Calu3 (cell line): ENCODE measurements at regions not wholly inside any gene's neighbourhood (a gene's known extent, or its start where the extent isn't known, plus 50 kb on each side); places are given as distances from the start of the nearest gene placed in this dataset.

ENCODE experiments used
- BruUV-seq: library from RNA; stranded (reverse); fragments of 400-500 nt; replicated peaks from 2 replicates; lab custom pipeline; 2021; lab: Mats Ljungman, UMichigan
- CTCF ChIA-PET: fragments of 300-600 bp; sonication (Branson Sonifier 250); formaldehyde crosslinking; loops from one replicate; lab custom pipeline; 2022; ENCODE audit warnings: antibody characterized with exemption; lab: Charles Lee
- DNase-seq: peaks from one replicate; pipeline ENCODE4 v3.0.0; 2022
- H3K27ac Mint-ChIP-seq: one replicate; pipeline ENCODE4 v1.8.0; 2022; ENCODE audit warnings: mixed read lengths; ENCODE audit not compliant: unreplicated experiment
- H3K27me3 Mint-ChIP-seq: one replicate; pipeline ENCODE4 v1.8.0; 2022; ENCODE audit warnings: mixed read lengths; ENCODE audit not compliant: unreplicated experiment
- H3K36me3 Mint-ChIP-seq: one replicate; pipeline ENCODE4 v1.8.0; 2022; ENCODE audit warnings: mild to moderate bottlenecking, moderate library complexity, mixed read lengths; ENCODE audit not compliant: insufficient read depth, unreplicated experiment
- H3K4me1 Mint-ChIP-seq: one replicate; pipeline ENCODE4 v1.8.0; 2022; ENCODE audit warnings: mild to moderate bottlenecking, low read depth, mixed read lengths; ENCODE audit not compliant: unreplicated experiment
- H3K4me3 Mint-ChIP-seq: one replicate; pipeline ENCODE4 v1.8.0; 2022; ENCODE audit warnings: mild to moderate bottlenecking, low read depth, moderate library complexity, mixed read lengths; ENCODE audit not compliant: unreplicated experiment
- H3K9me3 Mint-ChIP-seq: one replicate; pipeline ENCODE4 v1.8.0; 2022; ENCODE audit warnings: low read depth, mixed read lengths; ENCODE audit not compliant: unreplicated experiment
- intact Hi-C: fragments of 100-400 bp; cut with micrococcal nuclease; formaldehyde crosslinking; loops from one replicate; pipeline ENCODE4 v1.10.0; 2022; ENCODE audit not compliant: unreplicated experiment
- TF ChIP-seq, protein P1 (sequence below): fragments of 200-600 bp; IDR thresholded peaks from one replicate; pipeline ENCODE4 v1.8.0; 2022; ENCODE audit warnings: antibody characterized with exemption; ENCODE audit not compliant: unreplicated experiment

DNA sequence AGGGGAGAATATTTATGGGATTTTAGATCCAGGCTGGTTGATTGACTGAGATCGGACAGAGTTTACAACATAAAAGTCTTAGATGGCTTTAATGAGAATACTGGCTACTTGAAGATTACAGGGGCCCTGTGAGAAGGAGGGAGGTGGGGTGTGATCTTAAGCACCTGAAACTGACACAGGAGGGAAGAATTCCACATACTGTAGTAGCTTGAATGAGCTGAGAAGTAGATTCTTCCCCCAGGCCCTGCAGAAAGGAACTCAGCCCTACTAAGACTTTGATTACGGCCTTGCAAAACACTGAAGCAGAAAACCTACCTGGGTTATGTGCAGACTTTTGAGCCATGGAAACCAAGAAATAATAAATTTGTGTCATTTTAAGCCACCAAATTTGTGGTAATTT lies 1062.9 kb upstream of the GYPC start:
- CTCF ChIA-PET = no interaction called here
- no peaks in the 10 kb centered on the region for H3K27me3 Mint-ChIP-seq
- H3K4me1 Mint-ChIP-seq = no peaks in the 10 kb centered on the region

DNA sequence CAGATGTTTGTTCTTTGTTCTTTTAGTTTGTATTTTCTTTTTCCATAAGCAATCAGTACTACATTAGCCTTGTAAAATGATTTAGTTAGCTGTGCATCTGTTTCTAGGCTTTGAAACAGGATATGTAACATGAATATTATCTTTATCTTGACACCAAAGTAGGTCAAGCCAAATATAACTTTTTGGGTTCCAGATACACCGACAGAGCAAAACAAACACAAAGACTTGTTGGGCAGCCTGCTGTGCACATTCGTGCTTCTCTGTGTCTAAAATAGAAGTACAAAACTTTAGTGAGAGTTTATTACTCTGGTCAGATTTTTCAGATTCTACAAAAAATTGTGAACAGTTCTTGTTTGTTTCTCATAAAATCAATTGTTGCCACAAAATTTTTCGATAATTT lies 1059.3 kb upstream of the GYPC start:
- TF ChIP-seq, protein P1, sequence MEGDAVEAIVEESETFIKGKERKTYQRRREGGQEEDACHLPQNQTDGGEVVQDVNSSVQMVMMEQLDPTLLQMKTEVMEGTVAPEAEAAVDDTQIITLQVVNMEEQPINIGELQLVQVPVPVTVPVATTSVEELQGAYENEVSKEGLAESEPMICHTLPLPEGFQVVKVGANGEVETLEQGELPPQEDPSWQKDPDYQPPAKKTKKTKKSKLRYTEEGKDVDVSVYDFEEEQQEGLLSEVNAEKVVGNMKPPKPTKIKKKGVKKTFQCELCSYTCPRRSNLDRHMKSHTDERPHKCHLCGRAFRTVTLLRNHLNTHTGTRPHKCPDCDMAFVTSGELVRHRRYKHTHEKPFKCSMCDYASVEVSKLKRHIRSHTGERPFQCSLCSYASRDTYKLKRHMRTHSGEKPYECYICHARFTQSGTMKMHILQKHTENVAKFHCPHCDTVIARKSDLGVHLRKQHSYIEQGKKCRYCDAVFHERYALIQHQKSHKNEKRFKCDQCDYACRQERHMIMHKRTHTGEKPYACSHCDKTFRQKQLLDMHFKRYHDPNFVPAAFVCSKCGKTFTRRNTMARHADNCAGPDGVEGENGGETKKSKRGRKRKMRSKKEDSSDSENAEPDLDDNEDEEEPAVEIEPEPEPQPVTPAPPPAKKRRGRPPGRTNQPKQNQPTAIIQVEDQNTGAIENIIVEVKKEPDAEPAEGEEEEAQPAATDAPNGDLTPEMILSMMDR = no peak
- Mint-ChIP-seq H3K4me3 (no peak overlapping the region), H3K4me1 (no peaks in the 10 kb centered on the region), H3K9me3 (peaks cover 8% of the 10 kb centered on the region), H3K36me3 (no peaks in the 10 kb centered on the region), H3K27me3 (no peaks in the 10 kb centered on the region), H3K27ac (no peak overlapping the region)
- BruUV-seq = no TSS peak
- intact Hi-C loops = no loop called here
- CTCF ChIA-PET = no interaction called here
- DNase-seq = no peak

More for the DNA sequence above, 1062.9 kb upstream of the GYPC start:
- TF ChIP-seq, protein P1 = no peak
- Mint-ChIP-seq H3K9me3 (peaks cover 11% of the 10 kb centered on the region), H3K27ac (no peak overlapping the region), H3K36me3 (no peaks in the 10 kb centered on the region), H3K4me3 (no peak overlapping the region)
- BruUV-seq = no TSS peak
- intact Hi-C loops = no loop called here
- no peak for DNase-seq

- DNase-seq = no peak
- TF ChIP-seq, protein P1 = no peak
- no peaks in the 10 kb centered on the region for H3K36me3 Mint-ChIP-seq
- H3K4me3 Mint-ChIP-seq = no peak overlapping the region
- CTCF ChIA-PET = no interaction called here
- intact Hi-C loops = no loop called here
- H3K4me1 Mint-ChIP-seq = no peaks in the 10 kb centered on the region
- H3K9me3 Mint-ChIP-seq = peaks cover 9% of the 10 kb centered on the region
- H3K27ac Mint-ChIP-seq = no peak overlapping the region
- BruUV-seq = no TSS peak
- no peaks in the 10 kb centered on the region for H3K27me3 Mint-ChIP-seq
Measured at GRCh38 chr2:125615438-125615837, 1040.5 kb upstream of the GYPC start.

- TF ChIP-seq, protein P1 = no peak
- no peak overlapping the region for H3K27ac Mint-ChIP-seq
- no peaks in the 10 kb centered on the region for H3K4me1 Mint-ChIP-seq
- DNase-seq = no peak
- BruUV-seq = no TSS peak
- CTCF ChIA-PET = no interaction called here
- no peaks in the 10 kb centered on the region for H3K27me3 Mint-ChIP-seq
- intact Hi-C loops = no loop called here
- peaks cover 11% of the 10 kb centered on the region for H3K9me3 Mint-ChIP-seq
- no peaks in the 10 kb centered on the region for H3K36me3 Mint-ChIP-seq
- no peak overlapping the region for H3K4me3 Mint-ChIP-seq
Measured at GRCh38 chr2:125630377-125630776, 1025.6 kb upstream of the GYPC start.
